ENCODE measurements at regions not wholly inside any gene's neighbourhood (a gene's known extent, or its start where the extent isn't known, plus 50 kb on each side); places are given as distances from the start of the nearest gene placed in this dataset.
"Not testable (repeated sequence)": the region's sequence is repeated elsewhere in the genome, so short reads cannot be mapped to it uniquely, and the experiment has no call there.

- DNase-seq (ENCODE audit: low read depth), result no peak
These were observed 103.0 kb upstream of the PLXNA2 start for GRCh38 chr1:208347191-208347590.

DNA sequence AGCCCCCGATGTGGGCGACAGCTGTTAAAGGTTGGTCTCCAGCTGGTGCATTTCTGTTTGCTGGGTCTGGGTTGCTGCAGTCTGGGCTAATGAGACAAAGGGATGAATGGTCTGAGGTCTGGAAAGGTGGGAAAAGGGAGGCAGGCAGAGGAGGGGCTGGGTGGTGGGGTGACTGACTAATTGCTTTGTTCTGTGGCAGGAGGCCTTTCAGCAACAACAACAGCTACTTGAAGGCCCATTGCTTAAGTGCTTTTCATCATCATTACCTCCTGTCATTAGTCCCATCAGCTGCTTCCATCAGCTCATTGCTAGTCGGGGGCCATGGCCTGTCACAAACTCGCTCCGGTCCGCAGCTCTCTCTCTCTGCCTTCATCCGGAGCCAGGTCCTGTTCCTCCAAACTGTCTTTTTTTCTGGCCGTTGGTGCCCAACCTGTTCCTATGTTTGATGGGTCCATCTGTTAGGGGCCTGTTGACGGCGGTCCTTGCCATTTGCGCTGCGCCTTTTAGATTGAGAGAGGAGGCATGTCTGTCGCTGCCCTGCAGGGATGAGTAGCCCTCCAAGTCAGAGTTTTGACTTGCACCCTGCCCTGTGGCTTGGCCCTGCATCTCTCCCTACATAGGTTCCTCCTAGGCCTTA, 105.6 kb upstream of the PLXNA2 start:
- DNase-seq (ENCODE audit: low read depth), result no peak

DNA sequence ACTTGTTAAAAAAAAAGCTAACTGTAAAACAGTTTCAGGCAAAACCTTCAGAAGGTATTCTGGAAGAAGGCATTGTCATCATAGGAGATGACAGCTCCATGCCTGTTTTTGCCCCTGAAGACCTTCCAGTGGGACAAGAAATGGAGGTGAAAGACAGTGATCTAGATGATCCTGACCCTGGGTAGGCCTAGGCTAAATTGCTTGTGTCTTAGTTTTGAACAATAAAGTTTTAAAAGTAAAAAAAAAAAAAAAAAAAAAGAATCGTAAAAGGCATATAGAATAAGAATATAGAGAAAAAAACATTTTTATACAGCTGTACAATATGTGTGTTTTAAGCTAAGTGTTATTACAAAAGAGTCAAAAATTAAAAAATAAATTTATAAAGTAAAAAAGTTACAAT, 106.6 kb upstream of the PLXNA2 start:
- no peak for DNase-seq (ENCODE audit: low read depth)

- DNase-seq (ENCODE audit: low read depth), result no peak
These were observed 107.7 kb upstream of the PLXNA2 start for GRCh38 chr1:208351838-208352237.

GRCh38 chr1:208353797-208354196, 109.6 kb upstream of the PLXNA2 start:
- not testable (repeated sequence) for DNase-seq (ENCODE audit: low read depth)

- DNase-seq (ENCODE audit: low read depth), result no peak
These were observed 113.7 kb upstream of the PLXNA2 start for GRCh38 chr1:208357644-208358507.

DNA sequence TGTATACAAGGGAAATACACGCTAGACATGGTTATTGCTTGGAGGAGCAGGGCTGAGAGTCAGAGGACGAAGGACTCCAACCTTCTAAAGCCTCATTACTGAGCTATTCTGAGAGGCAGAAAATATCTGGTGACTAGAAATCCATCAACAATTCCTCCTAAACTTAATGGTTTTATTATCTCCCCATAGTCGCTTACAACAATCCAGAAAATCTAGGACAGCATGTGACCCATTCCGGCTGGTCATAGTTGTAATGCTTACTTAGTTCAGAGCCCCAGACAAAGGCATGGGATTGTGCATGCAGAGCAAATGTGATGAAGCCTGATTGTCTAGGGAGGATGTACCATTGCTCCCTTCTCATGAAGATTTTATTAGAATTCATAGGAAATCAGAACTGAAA, 114.5 kb upstream of the PLXNA2 start:
- DNase-seq (ENCODE audit: low read depth), result no peak

DNA sequence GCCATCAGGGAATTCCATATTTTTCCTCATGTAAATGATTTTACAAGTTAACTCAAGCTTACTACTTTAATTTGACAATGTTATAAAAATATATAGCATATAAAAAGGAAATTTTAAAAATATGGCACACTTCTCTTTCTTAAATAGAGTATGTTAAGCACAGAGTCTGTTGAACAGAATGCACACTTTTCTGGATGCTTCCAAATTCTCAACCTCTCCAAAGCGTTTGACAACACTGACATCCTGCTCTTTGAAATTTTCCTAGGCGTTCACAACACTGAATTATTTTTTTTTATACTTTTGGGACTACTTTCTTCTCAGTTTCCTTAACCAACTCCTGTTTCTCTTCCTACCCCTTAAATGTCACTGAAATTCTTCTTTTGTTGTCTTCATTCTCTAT, 117.8 kb upstream of the PLXNA2 start:
- DNase-seq (ENCODE audit: low read depth), result no peak

- DNase-seq (ENCODE audit: low read depth), result no peak
These were observed 122.4 kb upstream of the PLXNA2 start for GRCh38 chr1:208366559-208366958.

DNA sequence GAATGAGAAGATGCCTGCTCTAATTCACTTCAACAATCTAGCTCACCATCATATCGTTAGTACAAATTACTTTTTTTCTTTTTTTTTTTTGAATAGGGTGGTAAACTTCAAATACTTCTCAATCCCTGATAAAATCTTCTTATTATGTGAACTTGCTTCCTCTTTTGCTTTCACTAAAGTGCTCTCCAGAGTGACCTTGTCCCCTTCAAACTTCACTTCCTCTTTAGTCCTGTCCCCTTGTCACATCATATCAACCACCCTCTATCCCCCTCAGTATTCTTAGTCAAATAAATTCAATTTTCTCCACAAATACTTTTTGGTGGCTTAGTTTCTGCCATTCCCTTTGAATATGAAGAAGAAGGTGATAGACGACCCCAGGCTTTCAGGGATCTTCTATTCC, 124.9 kb upstream of the PLXNA2 start:
- DNase-seq (ENCODE audit: low read depth), result no peak

GRCh38 chr1:208369658-208370057, 125.5 kb upstream of the PLXNA2 start:
- DNase-seq (ENCODE audit: low read depth), result no peak

DNA sequence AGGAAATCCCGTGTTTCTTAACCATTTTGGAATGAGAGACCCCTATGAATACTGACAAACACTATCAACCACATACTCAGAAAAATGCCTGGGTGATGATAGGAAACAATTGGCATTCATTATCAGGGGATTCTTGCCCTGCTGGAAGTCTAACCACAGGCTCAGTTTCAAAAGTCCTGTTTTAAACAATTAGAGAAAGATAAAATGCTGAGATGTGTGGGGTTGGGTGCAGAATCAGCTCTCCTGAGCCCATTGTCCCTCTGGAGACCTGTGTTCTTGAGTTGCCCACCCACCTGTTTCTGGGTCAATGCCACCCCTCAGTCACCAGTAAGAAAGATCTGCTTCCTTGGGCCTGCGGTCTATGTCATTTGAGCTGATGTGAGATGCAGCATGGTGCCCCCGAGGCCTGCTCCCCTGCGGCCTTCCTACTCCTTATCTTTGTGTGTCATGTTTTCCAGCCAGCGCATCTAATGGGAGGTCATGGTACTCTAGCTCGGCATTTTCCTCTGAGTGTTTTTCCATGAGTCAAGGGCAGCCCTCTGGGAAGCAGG, 130.3 kb upstream of the PLXNA2 start:
- no peak for DNase-seq (ENCODE audit: low read depth)

- DNase-seq (ENCODE audit: low read depth), result no peak
These were observed 137.3 kb upstream of the PLXNA2 start for GRCh38 chr1:208381481-208381880.

- no peak for DNase-seq (ENCODE audit: low read depth)
These were observed 144.0 kb upstream of the PLXNA2 start for GRCh38 chr1:208387908-208388811.

DNA sequence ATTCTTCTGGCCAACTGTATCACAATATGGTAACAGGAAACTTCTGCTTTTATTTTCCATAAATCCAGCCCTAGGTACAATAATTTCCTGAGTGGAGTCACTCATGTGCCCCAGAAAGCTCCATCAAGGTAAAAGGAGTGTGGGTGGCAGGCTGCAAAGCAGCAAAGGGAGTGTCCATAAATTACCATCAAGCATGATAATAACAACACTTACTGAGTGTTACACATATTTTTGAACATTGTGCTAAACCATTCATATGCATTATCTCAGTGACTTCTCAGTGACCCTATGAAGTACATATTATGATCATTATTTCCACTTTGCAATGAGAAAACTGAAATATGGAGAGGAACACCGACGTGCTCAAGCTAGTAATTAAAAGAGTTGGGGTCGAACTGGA, 149.2 kb upstream of the PLXNA2 start:
- DNase-seq (ENCODE audit: low read depth), result no peak

DNA sequence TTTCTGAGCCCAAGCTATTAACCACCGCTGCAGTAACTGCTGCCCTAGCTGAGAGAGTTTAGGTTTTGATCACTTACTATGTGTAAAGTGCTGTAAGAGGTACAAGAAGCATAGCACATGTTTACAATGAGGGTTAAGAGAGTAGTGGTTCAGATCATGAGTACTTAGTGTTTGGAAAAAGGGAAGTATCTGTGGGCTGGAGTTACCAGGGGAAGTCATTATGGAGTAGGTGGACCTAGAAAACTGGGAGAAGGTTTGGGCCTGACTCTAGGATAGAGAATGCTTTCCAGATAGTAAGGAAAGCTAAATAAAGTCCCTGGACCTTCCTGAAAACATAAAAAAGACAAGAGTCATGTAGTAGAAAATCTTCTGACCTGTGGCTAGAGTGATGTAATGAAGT, 149.6 kb upstream of the PLXNA2 start:
- DNase-seq (ENCODE audit: low read depth), result no peak

- no peak for DNase-seq (ENCODE audit: low read depth)
These were observed 153.1 kb upstream of the PLXNA2 start for GRCh38 chr1:208397286-208397685.

DNA sequence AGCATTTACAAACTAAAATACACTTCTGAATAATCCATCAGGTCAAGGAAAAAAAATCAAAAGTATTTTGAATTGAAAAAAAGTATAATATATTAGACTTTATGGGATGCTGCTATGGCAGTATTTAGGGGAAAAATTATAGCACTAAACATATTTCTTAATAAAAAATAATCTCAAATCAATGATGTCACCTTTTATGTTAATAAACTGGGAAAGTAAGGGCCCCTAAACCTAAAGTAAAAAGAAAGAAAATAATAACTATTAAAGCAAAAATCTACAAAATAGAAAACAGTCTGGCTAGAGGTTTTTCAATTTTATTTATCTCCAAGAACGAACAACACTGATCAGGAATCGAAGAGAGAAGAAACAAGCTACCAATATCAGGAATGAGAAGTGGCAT, 160.8 kb upstream of the PLXNA2 start:
- no peak for DNase-seq (ENCODE audit: low read depth)

DNA sequence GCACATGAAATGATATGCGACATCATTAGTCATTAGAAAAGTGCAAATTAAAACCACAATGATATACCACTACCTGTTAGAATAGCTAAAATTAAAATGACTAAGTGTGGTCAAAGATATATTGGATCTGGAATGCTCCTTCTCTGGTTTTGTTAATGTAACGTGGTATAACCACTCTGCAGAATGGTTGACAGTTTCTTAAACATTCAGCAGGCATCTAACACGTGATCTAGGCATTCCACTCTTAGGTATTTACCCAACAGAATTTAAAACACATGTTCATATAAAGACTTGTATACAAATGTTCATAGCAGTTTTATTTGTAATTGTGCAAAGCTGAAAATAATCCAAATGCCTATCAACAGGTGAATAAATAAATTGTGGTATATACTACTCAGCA, 165.0 kb upstream of the PLXNA2 start:
- DNase-seq (ENCODE audit: low read depth), result no peak

- no peak for DNase-seq (ENCODE audit: low read depth)
These were observed 166.2 kb upstream of the PLXNA2 start for GRCh38 chr1:208410409-208410808.

DNA sequence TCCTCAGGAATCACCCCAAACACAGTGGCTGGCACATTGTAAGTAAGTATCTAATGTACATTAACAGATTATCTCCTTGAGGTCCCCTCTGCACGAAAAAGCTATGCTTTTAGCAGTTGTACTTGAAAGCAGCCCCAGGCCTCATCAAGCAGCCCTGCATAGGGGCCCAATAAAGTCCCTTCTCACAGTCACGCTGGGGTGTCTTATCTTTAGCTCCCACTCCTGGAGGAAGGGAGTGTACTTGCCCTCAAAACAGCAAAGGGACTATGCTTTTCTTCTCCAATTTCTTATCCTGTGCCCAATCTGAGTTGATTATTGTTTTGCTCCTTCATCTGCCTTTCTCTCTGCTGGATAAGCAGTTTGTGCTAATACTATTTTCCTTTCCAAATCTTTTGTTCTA, 168.8 kb upstream of the PLXNA2 start:
- no peak for DNase-seq (ENCODE audit: low read depth)

DNA sequence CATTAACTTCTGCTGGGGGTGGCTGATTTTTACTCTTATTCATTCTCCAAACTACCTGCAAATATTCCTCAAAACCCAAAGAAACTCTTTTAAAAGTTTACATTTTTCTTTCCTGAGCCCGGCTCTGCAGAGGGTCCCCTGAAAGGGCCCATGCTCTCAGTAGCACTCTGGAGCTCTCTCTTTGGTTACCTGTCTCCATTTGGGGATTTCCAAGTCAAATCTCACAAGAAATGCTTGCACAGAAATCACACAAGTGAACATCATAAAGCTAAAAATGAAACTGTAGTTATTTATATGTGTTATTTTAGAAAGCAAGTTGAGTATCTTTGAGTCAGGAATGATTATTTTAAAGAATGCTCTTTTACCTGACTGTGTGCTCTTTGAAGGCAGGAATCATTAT, 174.5 kb upstream of the PLXNA2 start:
- DNase-seq (ENCODE audit: low read depth), result no peak
